Bronchial epithelial cell (primary cell): ENCODE measurements at regions not wholly inside any gene's neighbourhood (a gene's known extent, or its start where the extent isn't known, plus 50 kb on each side); places are given as distances from the start of the nearest gene placed in this dataset.
"Not testable (repeated sequence)": the region's sequence is repeated elsewhere in the genome, so short reads cannot be mapped to it uniquely, and the experiment has no call there.

Experiments
- DNase-seq: peaks from one replicate; pipeline ENCODE4 v3.0.0-alpha.2; 2010; ENCODE audit warnings: low read depth
- FAIRE-seq: peaks from 2 replicates; lab custom pipeline; 2011; peaks lifted over from hg19 to GRCh38; lab: Jason Lieb, UNC
- H3K27me3 ChIP-seq: 2 replicates; pipeline ENCODE4 v1.5.1; 2011; ENCODE audit warnings: low read length; ENCODE audit not compliant: control insufficient read depth, insufficient read depth
- H3K36me3 ChIP-seq: 2 replicates; pipeline ENCODE4 v1.5.1; 2011; ENCODE audit warnings: low read length; ENCODE audit not compliant: control insufficient read depth, insufficient read depth
- H3K4me3 ChIP-seq: 2 replicates; pipeline ENCODE4 v1.5.1; 2011; ENCODE audit warnings: mild to moderate bottlenecking, low read depth, low read length, control low read depth
- TF ChIP-seq, protein P1 (sequence below): IDR thresholded peaks from 2 replicates; pipeline ENCODE4 v1.5.1; 2011; ENCODE audit warnings: mild to moderate bottlenecking, moderate library complexity, low read length, control low read depth, inconsistent platforms; ENCODE audit not compliant: insufficient read depth, severe bottlenecking

DNA sequence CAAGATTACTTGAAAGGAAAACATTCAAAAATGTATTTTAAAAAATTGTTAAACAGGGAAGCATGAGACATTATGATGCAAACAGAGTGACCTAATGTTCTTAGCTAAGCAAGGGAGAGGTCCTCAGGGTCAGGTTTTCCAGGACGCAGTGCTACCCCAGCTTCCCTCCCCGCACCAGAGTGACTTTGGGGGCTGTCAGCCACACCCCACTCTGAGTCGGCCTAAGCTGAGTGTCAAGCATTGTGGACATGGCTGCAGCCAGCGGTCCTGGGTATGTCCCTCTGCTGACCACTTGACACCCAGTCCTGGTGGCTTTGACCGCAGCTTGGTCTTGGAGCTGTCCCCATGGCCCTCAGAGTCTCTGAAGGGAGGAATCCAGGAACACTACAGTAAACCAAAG lies 54.9 kb upstream of the CD93 start:
- H3K36me3 ChIP-seq: no peaks in the 10 kb centered on the region
- no peak overlapping the region for H3K4me3 ChIP-seq
- TF ChIP-seq, protein P1, sequence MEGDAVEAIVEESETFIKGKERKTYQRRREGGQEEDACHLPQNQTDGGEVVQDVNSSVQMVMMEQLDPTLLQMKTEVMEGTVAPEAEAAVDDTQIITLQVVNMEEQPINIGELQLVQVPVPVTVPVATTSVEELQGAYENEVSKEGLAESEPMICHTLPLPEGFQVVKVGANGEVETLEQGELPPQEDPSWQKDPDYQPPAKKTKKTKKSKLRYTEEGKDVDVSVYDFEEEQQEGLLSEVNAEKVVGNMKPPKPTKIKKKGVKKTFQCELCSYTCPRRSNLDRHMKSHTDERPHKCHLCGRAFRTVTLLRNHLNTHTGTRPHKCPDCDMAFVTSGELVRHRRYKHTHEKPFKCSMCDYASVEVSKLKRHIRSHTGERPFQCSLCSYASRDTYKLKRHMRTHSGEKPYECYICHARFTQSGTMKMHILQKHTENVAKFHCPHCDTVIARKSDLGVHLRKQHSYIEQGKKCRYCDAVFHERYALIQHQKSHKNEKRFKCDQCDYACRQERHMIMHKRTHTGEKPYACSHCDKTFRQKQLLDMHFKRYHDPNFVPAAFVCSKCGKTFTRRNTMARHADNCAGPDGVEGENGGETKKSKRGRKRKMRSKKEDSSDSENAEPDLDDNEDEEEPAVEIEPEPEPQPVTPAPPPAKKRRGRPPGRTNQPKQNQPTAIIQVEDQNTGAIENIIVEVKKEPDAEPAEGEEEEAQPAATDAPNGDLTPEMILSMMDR: no peak
- FAIRE-seq (no peak), DNase-seq (no peak)
- no peaks in the 10 kb centered on the region for H3K27me3 ChIP-seq

DNA sequence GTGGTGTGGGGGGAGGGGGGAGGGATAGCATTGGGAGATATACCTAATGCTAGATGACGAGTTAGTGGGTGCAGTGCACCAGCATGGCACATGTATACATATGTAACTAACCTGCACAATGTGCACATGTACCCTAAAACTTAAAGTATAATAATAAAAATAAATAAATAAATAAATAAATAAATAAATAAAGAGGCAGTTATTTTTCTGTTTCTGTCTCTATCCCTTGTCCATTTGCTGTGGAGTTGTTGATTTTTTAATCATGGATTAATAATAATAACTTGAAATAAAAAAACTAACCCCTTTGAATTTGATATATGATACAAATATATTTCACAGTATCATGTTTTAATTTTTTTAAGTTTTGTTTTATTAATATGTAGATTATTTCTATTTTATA lies 53.9 kb upstream of the CD93 start:
- FAIRE-seq, H3K4me3 ChIP-seq, DNase-seq, H3K27me3 ChIP-seq, H3K36me3 ChIP-seq: not testable (repeated sequence)

DNA sequence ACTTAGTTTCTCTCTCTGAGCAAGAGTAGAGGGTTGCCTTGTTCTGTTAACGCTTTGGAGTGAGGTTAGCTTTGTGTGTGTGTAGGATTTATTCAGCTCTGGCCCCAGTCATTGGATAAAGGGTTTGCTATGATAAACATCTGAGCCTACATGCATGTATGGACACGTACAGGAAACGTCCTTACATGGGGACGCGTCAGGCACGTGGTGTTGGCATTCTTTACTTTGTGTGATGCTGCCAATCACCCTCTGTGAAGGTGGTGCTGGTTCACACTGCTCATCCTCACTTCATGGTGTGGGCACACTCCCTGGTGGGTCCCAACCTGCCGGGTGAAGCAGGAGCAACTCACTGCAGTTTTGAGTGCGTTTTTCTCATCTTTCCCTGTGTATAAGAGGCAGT lies 53.4 kb upstream of the CD93 start:
- peak; percentile 80 for FAIRE-seq
- Histone ChIP-seq H3K4me3 (no peak overlapping the region), H3K27me3 (no peaks in the 10 kb centered on the region), H3K36me3 (no peaks in the 10 kb centered on the region)
- peak; percentile 96 for DNase-seq
- TF ChIP-seq, protein P1: no peak

DNA sequence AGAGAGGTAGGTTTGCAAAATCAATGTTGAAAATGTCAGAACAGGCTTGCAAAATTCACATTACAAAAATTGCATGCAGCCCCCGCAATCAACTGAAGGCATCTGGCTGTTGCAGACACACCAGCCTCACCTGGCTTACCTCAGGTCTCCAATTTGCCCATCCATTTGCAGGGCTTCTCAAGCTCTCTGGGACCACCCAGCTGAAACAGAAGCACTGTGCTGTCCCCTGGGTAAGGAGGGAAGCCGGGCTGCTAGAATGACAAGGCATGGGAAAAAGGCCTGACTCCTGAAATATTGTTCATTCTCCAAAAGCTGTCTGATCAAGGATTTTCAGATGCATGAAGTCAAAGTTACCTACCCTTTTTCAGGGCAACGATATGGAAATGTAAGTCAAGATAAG lies 52.6 kb upstream of the CD93 start:
- Histone ChIP-seq H3K27me3 (no peaks in the 10 kb centered on the region), H3K4me3 (no peak overlapping the region), H3K36me3 (no peaks in the 10 kb centered on the region)
- FAIRE-seq (no peak), DNase-seq (no peak)
- TF ChIP-seq, protein P1: no peak

DNA sequence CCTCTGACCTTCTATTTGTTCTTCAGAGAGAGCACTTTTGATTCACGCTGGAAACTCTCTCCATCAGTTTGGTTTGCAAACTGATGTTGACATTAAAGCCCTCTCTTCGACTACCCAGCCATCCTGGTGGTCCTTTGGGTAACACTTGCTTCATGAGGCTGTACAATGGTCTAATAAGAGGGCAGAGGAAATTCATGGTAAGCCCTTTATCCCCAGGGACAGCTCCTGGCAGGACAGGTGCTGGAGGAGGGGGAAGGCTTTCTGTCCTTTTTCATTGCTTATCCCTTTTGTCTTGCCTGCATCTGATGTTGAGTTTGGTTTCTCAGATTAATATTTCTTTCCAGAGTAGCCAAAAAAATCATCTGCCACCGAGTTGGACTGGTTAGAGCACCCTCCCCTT lies 52.1 kb upstream of the CD93 start:
- FAIRE-seq: no peak
- Histone ChIP-seq H3K27me3 (no peaks in the 10 kb centered on the region), H3K4me3 (no peak overlapping the region), H3K36me3 (no peaks in the 10 kb centered on the region)
- no peak for DNase-seq
- TF ChIP-seq, protein P1: no peak

DNA sequence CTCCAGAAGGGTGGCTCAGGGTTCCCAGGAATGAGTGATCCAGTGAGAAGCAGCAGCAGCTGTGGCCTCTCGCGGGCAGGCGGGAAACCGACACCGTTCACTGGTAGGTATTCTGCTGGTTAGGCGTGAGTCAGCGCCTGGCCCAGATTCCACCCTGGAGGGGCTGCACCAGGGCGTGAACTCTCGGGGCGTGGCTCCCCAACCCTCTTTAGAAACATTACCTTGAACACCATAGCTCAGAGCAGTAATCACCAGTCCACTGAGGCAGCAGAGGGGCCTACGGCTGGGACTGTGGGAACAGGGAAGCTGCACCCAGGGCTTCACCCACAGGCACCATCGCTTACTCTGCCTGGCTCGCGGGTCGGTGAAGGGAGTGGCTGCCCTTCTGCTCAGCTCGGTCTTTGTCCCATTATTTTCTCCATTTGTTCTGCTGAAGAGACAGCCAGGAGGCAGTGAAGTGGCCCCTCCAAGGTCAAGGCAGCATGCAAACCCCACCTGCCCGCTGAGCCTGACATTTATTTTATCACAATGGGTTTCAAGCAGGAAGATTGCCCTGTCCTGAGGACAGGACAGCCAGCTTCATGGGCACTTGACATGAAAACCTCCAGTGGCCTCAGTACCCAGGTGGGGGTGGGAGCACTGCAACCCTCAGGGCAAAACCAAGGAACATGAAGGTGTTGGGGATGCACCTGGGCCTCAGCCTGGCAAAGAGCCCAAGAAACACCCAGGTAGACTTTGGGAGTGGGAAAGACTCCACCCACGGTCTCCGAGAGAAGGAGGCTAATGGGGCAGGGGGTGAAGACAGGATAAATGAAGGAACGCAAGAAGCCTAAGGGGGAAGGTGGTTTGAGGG lies 51.0 kb upstream of the CD93 start:
- TF ChIP-seq, protein P1: peak; percentile 7
- no peaks in the 10 kb centered on the region for H3K36me3 ChIP-seq
- no peak for FAIRE-seq
- H3K4me3 ChIP-seq: no peak overlapping the region
- H3K27me3 ChIP-seq: no peaks in the 10 kb centered on the region
- peak; percentile 91 for DNase-seq
